ENCODE measurements at regions not wholly inside any gene's neighbourhood (a gene's known extent, or its start where the extent isn't known, plus 50 kb on each side); places are given as distances from the start of the nearest gene placed in this dataset.

DNA sequence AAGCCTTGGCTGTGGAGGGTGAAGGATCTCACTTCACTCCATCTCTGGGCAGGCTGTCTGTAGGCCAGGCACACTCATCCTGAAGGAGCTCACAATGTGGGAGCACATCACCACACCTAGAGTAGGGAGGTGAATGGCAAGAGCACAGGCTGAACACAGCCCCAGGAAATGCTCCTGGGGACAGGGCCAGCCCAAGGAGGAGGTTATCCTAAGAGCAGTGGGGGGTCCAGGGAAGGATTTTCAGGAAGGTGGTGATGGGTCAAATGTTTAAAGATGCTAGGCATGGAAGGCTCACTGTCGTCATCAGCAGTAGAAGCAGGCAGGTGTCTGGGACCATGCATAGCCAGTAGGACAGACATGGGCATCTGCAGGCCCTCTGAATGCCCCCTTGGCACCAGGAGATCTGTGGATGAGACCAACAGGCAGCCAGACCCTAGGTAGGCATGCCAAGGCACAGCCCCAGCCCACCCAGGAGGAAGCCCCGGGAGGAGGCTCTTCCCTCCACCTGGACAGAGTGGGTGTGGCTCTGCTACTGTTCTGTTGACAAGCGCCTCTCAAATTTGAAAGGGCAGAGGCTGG is 91.7 kb upstream of the RAB6C start:
- Mint-ChIP-seq H3K9me3 (no peaks in the 10 kb centered on the region), H3K4me3 (no peak overlapping the region), H3K27ac (no peak overlapping the region), H3K36me3 (ENCODE audit: low read depth) (no peaks in the 10 kb centered on the region), H3K4me1 (no peaks in the 10 kb centered on the region), H3K27me3 (peaks cover 9% of the 10 kb centered on the region)
- CTCF ChIA-PET, result no interaction called here
- DNase-seq, result no peak
- POLR2A ChIA-PET, result no interaction called here

DNA sequence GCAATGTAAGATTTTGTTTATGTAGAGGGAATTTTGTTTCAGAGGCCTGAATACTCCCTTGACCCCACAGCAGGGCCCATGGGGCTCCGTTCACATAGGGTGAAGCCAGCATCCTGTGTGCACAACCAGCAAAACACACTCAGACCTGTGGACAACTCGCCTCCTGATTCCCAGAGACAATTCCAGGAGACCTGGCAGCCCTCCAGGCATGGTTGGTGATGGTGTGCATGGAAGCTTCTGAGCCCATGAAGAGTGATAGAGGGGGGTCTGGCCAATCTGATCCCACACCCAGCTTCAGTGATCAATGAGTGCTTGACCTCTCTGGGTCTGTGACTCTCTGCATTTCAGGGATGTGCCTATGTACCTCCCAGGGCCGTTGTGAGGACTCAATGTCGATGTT is 91.0 kb upstream of the RAB6C start:
- no peaks in the 10 kb centered on the region for H3K4me1 Mint-ChIP-seq
- no peak overlapping the region for H3K27ac Mint-ChIP-seq
- no peak overlapping the region for H3K4me3 Mint-ChIP-seq
- POLR2A ChIA-PET, result no interaction called here
- H3K9me3 Mint-ChIP-seq, result no peaks in the 10 kb centered on the region
- CTCF ChIA-PET, result no interaction called here
- H3K27me3 Mint-ChIP-seq, result peaks cover 9% of the 10 kb centered on the region
- H3K36me3 Mint-ChIP-seq (ENCODE audit: low read depth), result no peaks in the 10 kb centered on the region
- no peak for DNase-seq

DNA sequence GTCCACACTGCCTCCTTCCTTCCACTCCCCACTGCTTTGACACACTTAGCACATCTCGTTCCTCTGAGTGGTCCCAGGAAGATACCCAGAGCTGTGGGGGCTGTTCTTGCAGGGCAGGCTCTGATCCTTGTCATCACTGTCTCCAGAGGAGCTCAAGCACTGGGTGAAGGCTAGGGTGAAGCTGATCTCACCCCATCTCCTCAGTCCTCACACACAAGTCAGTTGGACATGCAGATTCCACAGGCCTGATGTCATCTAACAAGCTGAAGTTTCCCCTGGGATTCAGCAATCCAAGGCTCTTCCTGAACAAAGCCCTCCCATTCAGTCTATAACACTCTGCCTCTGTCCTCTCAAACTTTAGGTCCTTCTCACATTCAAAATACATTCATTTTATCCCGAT is 90.6 kb upstream of the RAB6C start:
- H3K36me3 Mint-ChIP-seq (ENCODE audit: low read depth), result no peaks in the 10 kb centered on the region
- H3K4me3 Mint-ChIP-seq, result no peak overlapping the region
- peaks cover 9% of the 10 kb centered on the region for H3K27me3 Mint-ChIP-seq
- ChIA-PET POLR2A (no interaction called here), CTCF (no interaction called here)
- H3K9me3 Mint-ChIP-seq, result no peaks in the 10 kb centered on the region
- H3K4me1 Mint-ChIP-seq, result no peaks in the 10 kb centered on the region
- no peak overlapping the region for H3K27ac Mint-ChIP-seq
- DNase-seq, result no peak

DNA sequence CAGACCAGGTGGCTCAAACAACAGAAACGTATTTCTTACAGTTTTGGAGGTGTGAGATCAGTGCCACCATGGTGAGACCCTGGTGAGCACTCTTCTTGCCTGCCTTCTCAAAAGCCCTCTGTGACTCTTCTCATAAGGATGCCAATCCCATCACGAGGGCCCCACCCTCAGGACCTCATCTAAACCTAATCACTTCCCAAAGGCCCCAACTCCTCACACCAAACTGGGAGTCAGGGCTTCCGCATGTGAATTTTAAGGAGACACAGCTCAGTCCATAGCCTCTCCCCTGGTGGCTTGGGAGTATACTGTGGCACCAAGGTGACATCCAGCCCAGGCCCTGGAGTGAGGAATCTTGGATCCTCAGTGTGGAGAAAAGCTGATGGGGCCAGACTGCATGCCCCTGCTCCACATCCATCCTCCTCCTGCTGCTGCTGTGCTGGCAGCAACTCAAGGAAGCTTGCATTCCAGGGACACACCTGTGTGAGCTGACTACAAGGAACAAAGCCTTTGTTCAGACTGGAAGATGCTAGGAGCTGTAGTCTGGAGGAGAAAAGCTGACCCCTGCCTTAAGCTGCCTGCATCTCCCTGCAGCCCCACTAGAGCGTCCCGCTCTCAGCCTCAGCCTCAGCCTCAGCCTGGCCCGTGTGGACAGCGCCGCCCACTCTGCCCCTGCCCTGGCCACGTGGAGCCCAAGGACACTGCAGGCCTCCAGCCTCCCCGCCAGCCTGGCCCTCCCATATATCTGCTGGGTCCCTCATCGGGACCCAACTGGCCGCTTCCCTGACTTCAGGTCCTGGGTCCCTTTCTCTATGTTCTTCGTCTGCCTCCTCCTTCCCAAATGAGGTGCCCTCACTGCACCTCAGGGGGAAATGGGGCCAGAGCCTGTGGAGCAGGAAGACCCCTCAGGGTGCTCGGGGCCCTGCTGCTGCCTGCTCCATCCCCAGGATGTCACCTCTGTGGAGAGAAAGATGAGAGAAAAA is 87.8 kb upstream of the RAB6C start:
- POLR2A ChIA-PET, result no interaction called here
- CTCF ChIA-PET, result no interaction called here
- Mint-ChIP-seq H3K4me3 (no peak overlapping the region), H3K9me3 (no peaks in the 10 kb centered on the region), H3K36me3 (ENCODE audit: low read depth) (no peaks in the 10 kb centered on the region), H3K27me3 (peaks cover 7% of the 10 kb centered on the region), H3K4me1 (no peaks in the 10 kb centered on the region), H3K27ac (no peak overlapping the region)
- DNase-seq, result no peak

DNA sequence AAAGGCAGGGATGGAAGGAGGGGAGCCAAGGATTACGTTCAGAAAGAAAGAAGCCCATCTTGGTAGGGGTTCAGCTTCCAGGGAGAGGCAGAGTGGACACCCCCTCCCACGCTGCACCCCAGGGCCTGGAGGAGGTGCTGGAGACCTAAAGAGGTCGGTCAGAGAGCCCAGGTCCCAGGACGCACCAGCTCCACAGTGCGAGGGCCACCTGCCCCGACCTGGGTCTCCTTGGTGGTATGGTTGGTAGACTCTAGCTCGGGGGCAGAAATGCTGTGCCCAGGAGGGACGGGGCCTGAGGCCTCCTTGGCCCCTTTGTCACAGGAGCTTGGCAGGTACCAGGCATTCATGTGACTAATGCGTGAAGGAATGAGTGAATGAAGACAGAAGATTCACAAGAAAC is 87.1 kb upstream of the RAB6C start:
- ChIA-PET POLR2A (no interaction called here), CTCF (no interaction called here)
- no peak for DNase-seq
- H3K9me3 Mint-ChIP-seq, result no peaks in the 10 kb centered on the region
- no peaks in the 10 kb centered on the region for H3K4me1 Mint-ChIP-seq
- no peak overlapping the region for H3K27ac Mint-ChIP-seq
- no peak overlapping the region for H3K4me3 Mint-ChIP-seq
- no peaks in the 10 kb centered on the region for H3K36me3 Mint-ChIP-seq (ENCODE audit: low read depth)
- H3K27me3 Mint-ChIP-seq, result peaks cover 7% of the 10 kb centered on the region

DNA sequence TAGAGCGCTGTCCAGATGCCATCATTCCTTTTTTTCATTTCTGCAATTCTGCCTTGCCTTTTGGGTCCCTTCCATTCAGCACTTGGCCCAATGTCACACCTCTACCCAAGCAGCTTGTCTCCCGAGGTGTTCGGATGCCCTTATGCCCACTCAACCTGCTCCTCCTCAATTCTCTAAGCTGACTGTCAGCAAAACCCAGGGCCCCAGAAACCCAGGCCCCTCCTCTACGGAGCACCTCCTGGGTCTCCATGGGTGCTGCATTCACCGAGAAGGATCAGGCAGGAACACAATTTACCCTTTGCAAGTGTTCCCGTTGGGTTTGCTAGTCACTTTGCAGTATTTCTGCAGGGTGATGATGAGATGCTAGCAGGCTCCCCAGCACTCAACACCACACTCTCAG is 86.7 kb upstream of the RAB6C start:
- POLR2A ChIA-PET, result no interaction called here
- CTCF ChIA-PET, result no interaction called here
- Mint-ChIP-seq H3K4me1 (no peaks in the 10 kb centered on the region), H3K36me3 (ENCODE audit: low read depth) (no peaks in the 10 kb centered on the region), H3K27ac (no peak overlapping the region), H3K4me3 (no peak overlapping the region), H3K27me3 (peaks cover 7% of the 10 kb centered on the region), H3K9me3 (no peaks in the 10 kb centered on the region)
- DNase-seq, result no peak

DNA sequence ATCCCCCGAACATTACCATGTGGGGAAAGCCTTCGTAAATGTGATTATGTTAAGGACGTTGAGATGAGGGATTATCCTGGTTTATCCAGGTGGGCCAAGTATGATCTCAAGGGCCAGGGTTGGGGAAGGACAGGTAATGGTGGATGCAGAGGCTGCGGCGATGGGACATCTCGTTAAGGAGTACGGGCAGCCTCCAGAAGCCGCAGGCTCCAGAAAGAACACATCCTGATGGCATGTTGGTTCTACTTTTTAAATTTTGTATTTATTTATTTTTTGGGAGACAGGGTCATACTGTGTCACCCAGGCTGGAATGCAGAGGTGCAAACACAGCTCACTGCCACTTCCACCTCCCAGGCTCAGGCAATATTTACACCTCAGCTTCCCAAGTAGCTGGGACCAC is 86.2 kb upstream of the RAB6C start:
- H3K4me3 Mint-ChIP-seq, result no peak overlapping the region
- ChIA-PET CTCF (no interaction called here), POLR2A (no interaction called here)
- H3K27ac Mint-ChIP-seq, result no peak overlapping the region
- H3K36me3 Mint-ChIP-seq (ENCODE audit: low read depth), result no peaks in the 10 kb centered on the region
- H3K27me3 Mint-ChIP-seq, result peaks cover 7% of the 10 kb centered on the region
- DNase-seq, result no peak
- H3K4me1 Mint-ChIP-seq, result no peaks in the 10 kb centered on the region
- no peaks in the 10 kb centered on the region for H3K9me3 Mint-ChIP-seq

DNA sequence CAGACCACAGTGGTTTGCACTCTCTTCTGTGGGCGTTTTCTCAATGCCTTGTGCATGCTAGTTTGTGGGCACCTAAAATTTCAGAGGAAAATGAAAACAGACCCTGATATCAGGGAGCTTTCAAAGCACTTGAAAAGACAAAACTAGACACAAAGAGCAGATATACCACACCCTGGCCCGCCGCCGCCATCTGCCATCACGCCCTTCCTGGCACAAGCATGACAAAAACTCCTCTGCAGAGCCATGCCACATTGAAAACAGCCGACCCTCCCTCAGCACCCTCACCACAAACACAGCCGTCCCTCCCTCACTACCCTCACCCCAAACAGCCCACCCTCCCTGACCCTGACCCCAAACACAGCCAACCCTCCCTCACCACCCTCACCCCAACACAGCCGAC is 84.8 kb upstream of the RAB6C start:
- POLR2A ChIA-PET, result no interaction called here

DNA sequence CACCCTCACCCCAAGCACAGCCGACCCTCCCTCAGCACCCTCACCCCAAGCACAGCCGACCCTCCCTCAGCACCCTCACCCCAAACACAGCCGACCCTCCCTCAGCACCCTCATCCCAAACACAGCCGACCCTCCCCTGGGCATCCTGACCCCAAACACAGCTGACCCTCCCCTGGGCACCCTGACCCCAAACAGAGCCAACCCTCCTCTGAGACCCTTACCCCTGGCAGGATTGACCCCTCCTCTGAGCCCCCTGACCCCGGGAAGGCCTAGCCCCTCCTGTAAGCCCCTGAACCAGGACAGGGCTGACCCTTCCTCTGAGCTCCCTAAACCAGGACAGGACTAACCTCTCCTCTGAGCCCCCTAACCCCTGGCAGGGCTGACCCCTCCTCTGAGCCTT is 84.4 kb upstream of the RAB6C start:
- ChIA-PET CTCF (no interaction called here), POLR2A (no interaction called here)
- Mint-ChIP-seq H3K36me3 (ENCODE audit: low read depth) (no peaks in the 10 kb centered on the region), H3K27me3 (peaks cover 4% of the 10 kb centered on the region), H3K27ac (no peak overlapping the region), H3K4me1 (no peaks in the 10 kb centered on the region), H3K9me3 (no peaks in the 10 kb centered on the region), H3K4me3 (no peak overlapping the region)
- DNase-seq, result no peak

More for the DNA sequence above, 84.8 kb upstream of the RAB6C start:
- H3K36me3 Mint-ChIP-seq (ENCODE audit: low read depth), result no peaks in the 10 kb centered on the region
- no peak overlapping the region for H3K4me3 Mint-ChIP-seq
- H3K4me1 Mint-ChIP-seq, result no peaks in the 10 kb centered on the region
- no peak overlapping the region for H3K27ac Mint-ChIP-seq
- DNase-seq, result no peak
- CTCF ChIA-PET, result no interaction called here
- H3K9me3 Mint-ChIP-seq, result no peaks in the 10 kb centered on the region
- peaks cover 4% of the 10 kb centered on the region for H3K27me3 Mint-ChIP-seq

DNA sequence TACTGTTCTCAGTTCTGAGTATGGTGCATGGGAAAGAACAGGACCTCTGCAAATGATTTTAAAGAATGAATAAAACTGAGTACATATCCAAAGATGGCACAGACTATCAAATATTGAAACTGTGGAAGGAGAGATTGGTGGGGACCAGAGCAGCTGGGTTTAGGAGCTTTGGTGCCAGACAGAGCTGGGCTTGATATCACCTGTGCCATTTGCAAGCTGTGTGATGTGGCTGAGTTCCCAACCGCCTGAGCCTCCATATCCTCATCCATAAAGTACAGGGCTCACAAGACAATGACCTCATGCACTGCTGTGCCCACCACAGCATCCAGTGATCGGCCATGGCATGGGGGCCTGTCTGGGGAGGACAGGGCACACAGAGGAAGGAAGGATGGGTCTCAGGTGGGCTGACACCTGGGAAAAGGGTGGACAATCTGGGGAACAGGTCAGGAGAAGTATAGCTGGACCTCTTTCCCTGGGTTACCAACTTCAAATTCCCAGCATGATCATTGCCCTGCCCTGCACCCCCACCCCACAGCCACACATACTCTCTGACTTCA is 83.9 kb upstream of the RAB6C start:
- no peak for DNase-seq
- Mint-ChIP-seq H3K36me3 (ENCODE audit: low read depth) (no peaks in the 10 kb centered on the region), H3K4me3 (no peak overlapping the region), H3K4me1 (no peaks in the 10 kb centered on the region), H3K27ac (no peak overlapping the region), H3K9me3 (no peaks in the 10 kb centered on the region), H3K27me3 (peaks cover 2% of the 10 kb centered on the region)
- POLR2A ChIA-PET, result no interaction called here
- CTCF ChIA-PET, result no interaction called here

DNA sequence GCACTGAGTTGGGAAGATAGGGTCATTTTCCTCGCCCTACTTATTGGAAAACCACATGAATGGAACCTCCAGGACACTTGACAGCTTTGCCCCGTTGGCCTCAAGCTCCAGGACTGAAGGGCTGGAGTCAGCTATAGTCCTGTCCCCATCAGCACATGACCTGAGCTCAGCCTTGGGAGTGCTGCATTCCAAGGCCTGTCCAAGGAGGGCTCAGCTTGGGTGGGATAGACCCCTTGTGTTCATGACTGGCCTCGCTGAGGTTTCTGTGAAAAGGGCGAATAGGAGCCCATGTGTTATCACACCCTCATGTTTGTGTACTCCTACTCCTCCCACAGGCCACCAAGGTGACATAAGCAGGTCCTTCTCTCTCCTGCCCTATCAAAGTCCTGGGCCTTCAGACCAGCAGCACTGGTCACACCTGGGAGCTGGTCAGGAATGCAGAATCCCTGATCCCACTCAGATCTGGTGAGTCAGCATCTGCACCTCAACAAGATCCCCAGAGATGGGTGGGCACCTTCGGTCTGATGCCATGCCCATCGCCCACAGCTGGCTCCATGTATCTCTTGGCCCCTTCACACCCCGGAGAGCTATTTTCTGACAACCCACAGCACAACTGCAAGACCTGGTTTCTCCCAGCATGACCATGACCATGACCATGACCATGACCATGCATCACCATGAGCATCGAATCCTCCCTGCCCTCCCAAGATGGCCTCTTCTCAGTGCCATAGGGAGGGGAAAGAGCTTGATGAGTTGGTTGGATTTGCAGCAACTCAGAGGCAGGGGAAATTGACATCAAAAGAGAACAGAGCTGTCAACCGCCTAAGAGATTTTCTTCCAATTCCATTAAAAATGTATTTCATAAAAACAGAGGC is 83.0 kb upstream of the RAB6C start:
- Mint-ChIP-seq H3K36me3 (ENCODE audit: low read depth) (no peaks in the 10 kb centered on the region), H3K4me3 (no peak overlapping the region), H3K9me3 (no peaks in the 10 kb centered on the region), H3K27ac (no peak overlapping the region), H3K4me1 (no peaks in the 10 kb centered on the region), H3K27me3 (no peaks in the 10 kb centered on the region)
- ChIA-PET POLR2A (no interaction called here), CTCF (no interaction called here)
- DNase-seq, result no peak

DNA sequence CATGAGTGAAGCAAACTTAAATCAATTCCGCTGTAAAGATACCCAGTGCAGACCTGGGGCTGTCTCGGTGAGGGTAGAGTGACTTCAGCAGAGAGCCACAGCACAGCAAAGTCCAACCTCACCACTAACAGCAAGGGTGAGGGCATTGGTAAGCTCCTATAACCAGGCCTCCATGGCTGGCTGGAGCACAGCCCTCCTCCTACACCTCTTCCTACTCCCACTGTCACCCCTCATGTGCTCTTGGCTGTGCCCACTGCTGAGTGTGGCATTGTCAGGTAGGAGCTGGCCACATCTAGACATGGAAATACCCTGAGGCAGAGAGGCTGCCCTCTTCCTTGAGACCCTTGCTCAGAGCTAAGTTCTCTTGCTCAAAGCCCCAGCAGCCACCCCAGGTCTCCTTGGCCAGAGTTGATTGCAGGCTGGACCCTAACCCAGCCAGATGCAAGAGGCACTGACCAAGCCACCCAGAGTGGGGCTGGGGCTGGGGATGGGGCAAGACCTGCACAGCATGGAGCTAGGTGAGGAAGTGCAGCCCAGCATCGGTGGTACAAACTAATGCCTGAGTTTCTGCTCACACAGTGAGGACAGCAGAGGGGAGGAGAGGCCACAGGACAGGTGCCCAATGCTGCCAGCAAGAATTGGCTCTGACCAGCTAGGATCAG is 77.6 kb upstream of the RAB6C start:
- no peaks in the 10 kb centered on the region for H3K36me3 Mint-ChIP-seq (ENCODE audit: low read depth)
- no peak for DNase-seq
- no peak overlapping the region for H3K27ac Mint-ChIP-seq
- ChIA-PET CTCF (no interaction called here), POLR2A (no interaction called here)
- H3K9me3 Mint-ChIP-seq, result no peaks in the 10 kb centered on the region
- H3K4me3 Mint-ChIP-seq, result no peak overlapping the region
- H3K27me3 Mint-ChIP-seq, result no peaks in the 10 kb centered on the region
- no peaks in the 10 kb centered on the region for H3K4me1 Mint-ChIP-seq

Data from activated CD4-positive, alpha-beta memory T cell treated with anti-CD3 and anti-CD28 coated beads, Interleukin-2, amount 10 ng/mL, durations not matched to agents 7 days and 5 days (primary cell).